Pancreas (tissue), 10 donors: ENCODE measurements at regions not wholly inside any gene's neighbourhood (a gene's known extent, or its start where the extent isn't known, plus 50 kb on each side); places are given as distances from the start of the nearest gene placed in this dataset.

Experiments
- ATAC-seq, 4 donors: fragments of 200-7000 bp; cut with Tn5 transposase; one replicate each; pipeline versions ENCODE4 v1.8.0 to v1.9.1; 2020; ENCODE audit warnings: mild to moderate bottlenecking in 4 of 4, moderate library complexity in 4 of 4
- DNase-seq, 6 donors: peaks; one replicate each; pipeline ENCODE4 v3.0.0-alpha.2; 2020
- FAIRE-seq: peaks from 2 replicates; lab custom pipeline; 2012; peaks lifted over from hg19 to GRCh38; lab: Jason Lieb, UNC
- H3K27ac ChIP-seq, 4 donors: fragments of 200-600 bp; sonication (generic); 1 replicate in 3 of 4; 2 replicates in 1 of 4; pipeline versions ENCODE4 v1.5.0 to v1.8.0; 2020
- H3K27me3 ChIP-seq, 4 donors: fragments of 200-600 bp; one replicate each; pipeline ENCODE4 v1.8.0; 2021
- H3K36me3 ChIP-seq, 3 donors: fragments of 200-600 bp; sonication (generic) in 1 of 3; one replicate each; pipeline versions ENCODE4 v1.5.0 to v1.8.0; 2020 to 2021
- H3K4me1 ChIP-seq, 3 donors: fragments of 200-600 bp; one replicate each; pipeline ENCODE4 v1.8.0; 2021
- H3K4me3 ChIP-seq, 4 donors: fragments of 200-600 bp; sonication (generic) in 2 of 4; one replicate each; pipeline versions ENCODE4 v1.5.0 to v1.8.0; 2020 to 2021
- H3K9me3 ChIP-seq, 4 donors: fragments of 200-600 bp; one replicate each; pipeline ENCODE4 v1.8.0; 2021
- WGBS, 2 donors: extraction: QIAGEN DNeasy Blood & Tissue Kit; methylation state at CpG; one replicate each; pipeline ENCODE4 v1.1.7; 2013; 5-methylcytosine and 5-hydroxymethylcytosine counted together
- intact Hi-C, 3 donors: fragments of 100-400 bp; cut with DNase I; formaldehyde crosslinking; loops; one replicate each; pipeline versions ENCODE4 v1.11.1 to v1.14.2; 2022
- TF ChIP-seq, protein P1 (sequence below), 4 donors: fragments of 200-600 bp; sonication (generic) in 3 of 4; IDR thresholded peaks; one replicate each; pipeline versions ENCODE4 v1.5.0 to v1.8.0; 2021; ENCODE audit warnings: antibody characterized with exemption in 4 of 4
- donor health status: healthy with polysubstance abuse.
- donor health status: DM: no; HTN: no; CAD: no; lungs with moderate emphysema.
- donor health status: DM: no; HTN: no; CAD: no.
- donor health status: control.
- donor health status: control.
- donor health status: Bipolar disorder and iron deficiency.
- donor health status: DM: yes; HTN: yes; CAD: no.
- donor health status: DM: no; HTN: no; CAD: no.
- donor health status: DM: no; HTN: no; CAD: no.
- donor health status: DM: yes; HTN: yes; CAD: no.

GRCh38 chr10:131786756-131787605 is 113.8 kb upstream of the PPP2R2D start:
- peak in 3 of 4 donors; percentile 48 to 60 (median 55) for ATAC-seq
- Histone ChIP-seq H3K9me3 (no peaks in the 10 kb centered on the region), H3K4me3 (no peak overlapping the region), H3K27ac (no peak overlapping the region), H3K27me3 (no peaks in the 10 kb centered on the region), H3K4me1 (no peaks in the 10 kb centered on the region), H3K36me3 (no peaks in the 10 kb centered on the region)
- peak in 1 of 6 donors; percentile 52 for DNase-seq
- TF ChIP-seq, protein P1, sequence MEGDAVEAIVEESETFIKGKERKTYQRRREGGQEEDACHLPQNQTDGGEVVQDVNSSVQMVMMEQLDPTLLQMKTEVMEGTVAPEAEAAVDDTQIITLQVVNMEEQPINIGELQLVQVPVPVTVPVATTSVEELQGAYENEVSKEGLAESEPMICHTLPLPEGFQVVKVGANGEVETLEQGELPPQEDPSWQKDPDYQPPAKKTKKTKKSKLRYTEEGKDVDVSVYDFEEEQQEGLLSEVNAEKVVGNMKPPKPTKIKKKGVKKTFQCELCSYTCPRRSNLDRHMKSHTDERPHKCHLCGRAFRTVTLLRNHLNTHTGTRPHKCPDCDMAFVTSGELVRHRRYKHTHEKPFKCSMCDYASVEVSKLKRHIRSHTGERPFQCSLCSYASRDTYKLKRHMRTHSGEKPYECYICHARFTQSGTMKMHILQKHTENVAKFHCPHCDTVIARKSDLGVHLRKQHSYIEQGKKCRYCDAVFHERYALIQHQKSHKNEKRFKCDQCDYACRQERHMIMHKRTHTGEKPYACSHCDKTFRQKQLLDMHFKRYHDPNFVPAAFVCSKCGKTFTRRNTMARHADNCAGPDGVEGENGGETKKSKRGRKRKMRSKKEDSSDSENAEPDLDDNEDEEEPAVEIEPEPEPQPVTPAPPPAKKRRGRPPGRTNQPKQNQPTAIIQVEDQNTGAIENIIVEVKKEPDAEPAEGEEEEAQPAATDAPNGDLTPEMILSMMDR (IDR thresholded peaks at IDR 0.05): peak in 3 of 4 donors; percentile 48 to 79 (median 78)
- intact Hi-C loops: loop anchor here in 1 of 3 donors (10.0 kb wide), 1 partner anchor 332 kb away; no protein-coding TSS in a partner anchor
- peak; percentile 80 for FAIRE-seq
- WGBS, 2 donors: 31 to 33% methylated on average over 13 of the region's 13 CpGs

GRCh38 chr10:131787961-131788360 is 112.8 kb upstream of the PPP2R2D start:
- ATAC-seq: no peak
- H3K4me3 ChIP-seq: no peak overlapping the region
- no peak for FAIRE-seq
- no peak for DNase-seq
- no peaks in the 10 kb centered on the region for H3K36me3 ChIP-seq
- H3K27ac ChIP-seq: no peak overlapping the region
- TF ChIP-seq, protein P1 (IDR thresholded peaks at IDR 0.05): no peak
- no peaks in the 10 kb centered on the region for H3K9me3 ChIP-seq
- no peaks in the 10 kb centered on the region for H3K4me1 ChIP-seq
- 67 to 72% methylated on average over 4 of the region's 4 CpGs for WGBS, 2 donors
- no peaks in the 10 kb centered on the region for H3K27me3 ChIP-seq
- intact Hi-C loops: loop anchor here in 1 of 3 donors (10.0 kb wide), 1 partner anchor 333 kb away; no protein-coding TSS in a partner anchor

GRCh38 chr10:131788386-131788785 is 112.4 kb upstream of the PPP2R2D start:
- no peak for DNase-seq
- FAIRE-seq: no peak
- Histone ChIP-seq H3K4me1 (no peaks in the 10 kb centered on the region), H3K36me3 (no peaks in the 10 kb centered on the region), H3K27me3 (no peaks in the 10 kb centered on the region), H3K27ac (no peak overlapping the region), H3K4me3 (no peak overlapping the region), H3K9me3 (no peaks in the 10 kb centered on the region)
- intact Hi-C loops: loop anchor here in 1 of 3 donors (10.0 kb wide), 1 partner anchor 334 kb away; no protein-coding TSS in a partner anchor
- ATAC-seq: no peak
- 32 to 40% methylated on average over 6 of the region's 6 CpGs for WGBS, 2 donors
- TF ChIP-seq, protein P1 (IDR thresholded peaks at IDR 0.05): no peak

- Histone ChIP-seq H3K27ac (no peak overlapping the region), H3K36me3 (no peaks in the 10 kb centered on the region), H3K27me3 (no peaks in the 10 kb centered on the region), H3K4me3 (no peak overlapping the region), H3K9me3 (no peaks in the 10 kb centered on the region), H3K4me1 (no peaks in the 10 kb centered on the region)
- ATAC-seq: no peak
- intact Hi-C loops: loop anchor here in 1 of 3 donors (10.0 kb wide), 1 partner anchor 335 kb away; no protein-coding TSS in a partner anchor
- TF ChIP-seq, protein P1 (IDR thresholded peaks at IDR 0.05): no peak
- 64 to 81% methylated on average over 7 of the region's 7 CpGs for WGBS, 2 donors
- no peak for DNase-seq
- FAIRE-seq: no peak
These were observed 111.3 kb upstream of the PPP2R2D start for GRCh38 chr10:131789516-131789915.

GRCh38 chr10:131790021-131790420 is 110.8 kb upstream of the PPP2R2D start:
- DNase-seq: no peak
- Histone ChIP-seq H3K27me3 (no peaks in the 10 kb centered on the region), H3K27ac (no peak overlapping the region), H3K9me3 (no peaks in the 10 kb centered on the region), H3K4me3 (no peak overlapping the region), H3K36me3 (no peaks in the 10 kb centered on the region), H3K4me1 (no peaks in the 10 kb centered on the region)
- TF ChIP-seq, protein P1 (IDR thresholded peaks at IDR 0.05): no peak
- intact Hi-C loops: no loop called here
- ATAC-seq: no peak
- no peak for FAIRE-seq
- WGBS, 2 donors: 79 to 83% methylated on average over 4 of the region's 4 CpGs
